ENCODE measurements at regions not wholly inside any gene's neighbourhood (a gene's known extent, or its start where the extent isn't known, plus 50 kb on each side); places are given as distances from the start of the nearest gene placed in this dataset.
A peak's percentile ranks its signal among the peaks of the same experiment; 100 is the strongest.

DNA sequence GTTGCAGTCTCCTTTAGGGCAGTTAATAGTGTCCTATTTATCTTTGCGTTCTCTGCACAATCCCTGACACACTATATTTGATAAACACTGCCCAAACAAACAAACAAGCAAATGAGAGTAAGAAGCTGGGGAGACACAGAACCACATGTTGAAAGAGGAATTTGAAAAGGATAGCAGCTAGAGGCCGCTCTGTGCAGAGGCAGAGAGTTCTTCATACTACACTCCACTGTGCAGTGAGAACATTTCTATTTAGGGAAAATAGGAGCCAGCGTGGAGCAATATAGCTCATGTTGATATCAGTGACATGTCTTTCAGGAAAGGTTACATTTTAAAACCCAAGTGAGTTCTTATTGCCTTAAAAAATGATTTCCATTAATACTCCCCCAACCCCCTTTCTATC lies 140.3 kb upstream of the SEL1L start:
- no peak overlapping the region for H3K4me3 ChIP-seq
- no peak for ATAC-seq (ENCODE audit: insufficient read depth, low FRiP score)
- H3K4me1 ChIP-seq (ENCODE audit: control insufficient read depth in 5 of 5, insufficient read depth in 5 of 5, low read length in 5 of 5): no peaks in the 10 kb centered on the region
- no peaks in the 10 kb centered on the region for H3K36me3 ChIP-seq (ENCODE audit: control insufficient read depth in 4 of 4, insufficient read depth in 4 of 4, low read length in 4 of 4)
- DNase-seq: peak in 2 of 3 donors; percentile 41 to 55
- H3K9ac ChIP-seq (ENCODE audit: insufficient read depth in 1 of 2, low read length in 2 of 2): peak overlapping the region in 1 of 2 donors; percentile 5
- WGBS, 2 donors: 46 to 65% methylated on average over 3 of the region's 3 CpGs
- H3K27ac ChIP-seq (ENCODE audit: low read depth in 1 of 2, low read length in 1 of 2): no peak overlapping the region
- no peak for TF ChIP-seq CTCF (IDR thresholded peaks at IDR 0.05; ENCODE audit: control extremely low read depth, extremely low read depth)
- no peaks in the 10 kb centered on the region for H3K27me3 ChIP-seq (ENCODE audit: control insufficient read depth in 3 of 3, insufficient read depth in 3 of 3, low read length in 2 of 3)
- peaks cover 0 to 3% (median 0%) of the 10 kb centered on the region in 4 donors for H3K9me3 ChIP-seq (ENCODE audit: control insufficient read depth in 4 of 4, insufficient read depth in 3 of 4, low read length in 3 of 4)

- Histone ChIP-seq H3K9ac (ENCODE audit: insufficient read depth in 1 of 2, low read length in 2 of 2) (no peak overlapping the region), H3K4me1 (ENCODE audit: control insufficient read depth in 5 of 5, insufficient read depth in 5 of 5, low read length in 5 of 5) (no peaks in the 10 kb centered on the region), H3K27ac (ENCODE audit: low read depth in 1 of 2, low read length in 1 of 2) (no peak overlapping the region), H3K27me3 (ENCODE audit: control insufficient read depth in 3 of 3, insufficient read depth in 3 of 3, low read length in 2 of 3) (peaks cover 0 to 4% (median 0%) of the 10 kb centered on the region in 3 donors), H3K9me3 (ENCODE audit: control insufficient read depth in 4 of 4, insufficient read depth in 3 of 4, low read length in 3 of 4) (peaks cover 0 to 4% (median 0%) of the 10 kb centered on the region in 4 donors), H3K4me3 (no peak overlapping the region), H3K36me3 (ENCODE audit: control insufficient read depth in 4 of 4, insufficient read depth in 4 of 4, low read length in 4 of 4) (no peaks in the 10 kb centered on the region)
- WGBS, 2 donors: 76 to 89% methylated on average over 2 of the region's 2 CpGs
- DNase-seq (no peak), ATAC-seq (ENCODE audit: insufficient read depth, low FRiP score) (no peak)
- no peak for TF ChIP-seq CTCF (IDR thresholded peaks at IDR 0.05; ENCODE audit: control extremely low read depth, extremely low read depth)
Observed at GRCh38 chr14:81676395-81676794, 142.7 kb upstream of the SEL1L start.

GRCh38 chr14:81676879-81677278 lies 143.2 kb upstream of the SEL1L start:
- DNase-seq: no peak
- Histone ChIP-seq H3K9ac (ENCODE audit: insufficient read depth in 1 of 2, low read length in 2 of 2) (no peak overlapping the region), H3K27me3 (ENCODE audit: control insufficient read depth in 3 of 3, insufficient read depth in 3 of 3, low read length in 2 of 3) (peaks cover 0 to 4% (median 0%) of the 10 kb centered on the region in 3 donors), H3K4me3 (no peak overlapping the region), H3K27ac (ENCODE audit: low read depth in 1 of 2, low read length in 1 of 2) (no peak overlapping the region), H3K36me3 (ENCODE audit: control insufficient read depth in 4 of 4, insufficient read depth in 4 of 4, low read length in 4 of 4) (no peaks in the 10 kb centered on the region), H3K9me3 (ENCODE audit: control insufficient read depth in 4 of 4, insufficient read depth in 3 of 4, low read length in 3 of 4) (peaks cover 0 to 4% (median 0%) of the 10 kb centered on the region in 4 donors), H3K4me1 (ENCODE audit: control insufficient read depth in 5 of 5, insufficient read depth in 5 of 5, low read length in 5 of 5) (peaks cover 0 to 4% (median 0%) of the 10 kb centered on the region in 5 donors)
- 78 to 81% methylated on average over 7 of the region's 7 CpGs for WGBS, 2 donors
- TF ChIP-seq CTCF (IDR thresholded peaks at IDR 0.05; ENCODE audit: control extremely low read depth, extremely low read depth): no peak
- ATAC-seq (ENCODE audit: insufficient read depth, low FRiP score): no peak

DNA sequence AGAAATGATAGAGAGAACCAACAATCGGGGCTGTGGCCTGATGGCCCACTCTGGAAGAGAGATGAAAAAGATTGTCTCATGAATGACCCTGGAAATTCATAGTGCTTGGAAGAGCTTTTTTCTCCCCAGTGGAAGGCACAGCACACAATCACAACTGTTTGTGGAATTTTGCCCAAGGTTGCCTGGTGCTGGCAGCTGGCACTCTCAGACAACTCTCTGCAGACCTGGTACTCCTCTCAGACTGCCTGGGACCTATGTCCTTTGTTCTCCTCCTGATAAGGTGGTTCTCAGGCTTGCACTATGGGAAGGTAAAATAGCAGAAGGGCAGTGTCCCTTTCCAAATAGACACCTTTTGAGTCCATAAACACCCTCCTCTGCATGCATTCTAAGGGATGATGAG lies 144.1 kb upstream of the SEL1L start:
- TF ChIP-seq CTCF (IDR thresholded peaks at IDR 0.05; ENCODE audit: control extremely low read depth, extremely low read depth): no peak
- ATAC-seq (ENCODE audit: insufficient read depth, low FRiP score) (no peak), DNase-seq (no peak)
- no peak overlapping the region for H3K9ac ChIP-seq (ENCODE audit: insufficient read depth in 1 of 2, low read length in 2 of 2)
- H3K4me1 ChIP-seq (ENCODE audit: control insufficient read depth in 5 of 5, insufficient read depth in 5 of 5, low read length in 5 of 5): peaks cover 0 to 4% (median 3%) of the 10 kb centered on the region in 5 donors
- peaks cover 0 to 4% (median 0%) of the 10 kb centered on the region in 4 donors for H3K9me3 ChIP-seq (ENCODE audit: control insufficient read depth in 4 of 4, insufficient read depth in 3 of 4, low read length in 3 of 4)
- H3K4me3 ChIP-seq: no peak overlapping the region
- 58 to 68% methylated on average over 1 of the region's 1 CpG for whole genome bisulfite sequencing, 2 donors
- H3K27ac ChIP-seq (ENCODE audit: low read depth in 1 of 2, low read length in 1 of 2): no peak overlapping the region
- H3K27me3 ChIP-seq (ENCODE audit: control insufficient read depth in 3 of 3, insufficient read depth in 3 of 3, low read length in 2 of 3): peaks cover 0 to 4% (median 0%) of the 10 kb centered on the region in 3 donors
- H3K36me3 ChIP-seq (ENCODE audit: control insufficient read depth in 4 of 4, insufficient read depth in 4 of 4, low read length in 4 of 4): no peaks in the 10 kb centered on the region
